GM23338 (cell line): ENCODE measurements at regions not wholly inside any gene's neighbourhood (a gene's known extent, or its start where the extent isn't known, plus 50 kb on each side); places are given as distances from the start of the nearest gene placed in this dataset.

Experiments used
- CREB1 ChIP-seq: fragments of 250-450 bp; sonication (Bioruptor Pico); IDR thresholded peaks from 2 replicates; pipeline ENCODE4 v1.5.0; 2020; ENCODE audit warnings: low read depth, mild to moderate bottlenecking, moderate library complexity
- CTCF ChIP-seq, 2 experiments: fragments of 200-600 bp in 1 of 2; sonication (generic) in 1 of 2; conservative IDR thresholded peaks; 2 replicates each; pipeline versions ENCODE4 v1.5.1 to v1.6.1; 2016 to 2017; ENCODE audit warnings: antibody characterized with exemption in 2 of 2, low read depth in 2 of 2, mild to moderate bottlenecking in 2 of 2, moderate library complexity in 1 of 2

- TF ChIP-seq CTCF (conservative IDR thresholded peaks at IDR 0.05; ENCODE audit: low read depth in 2 of 2): no peak
- no peak for TF ChIP-seq CREB1 (CRISPR knock-in tag)
These were observed 99.9 kb downstream of the C17orf67 start for GRCh38 chr17:56733833-56734232.
